Gastrocnemius medialis (tissue), 4 donors: ENCODE measurements at regions not wholly inside any gene's neighbourhood (a gene's known extent, or its start where the extent isn't known, plus 50 kb on each side); places are given as distances from the start of the nearest gene placed in this dataset.

Experiments used
- CTCF ChIP-seq, 5 experiments: fragments of 450-650 bp in 3 of 5; fragments of 200-600 bp in 2 of 5; sonication (generic) in 2 of 5; IDR thresholded peaks in 4 of 5; conservative IDR thresholded peaks in 1 of 5; 1 replicate in 4 of 5; 2 replicates in 1 of 5; pipeline ENCODE4 v1.5.1; 2016 to 2019; ENCODE audit warnings: antibody characterized with exemption in 5 of 5, mild to moderate bottlenecking in 3 of 5, moderate library complexity in 3 of 5
- POLR2A ChIP-seq, 2 donors: fragments of 450-650 bp; IDR thresholded peaks; one replicate each; pipeline ENCODE4 v1.6.1; 2017; ENCODE audit warnings: antibody characterized with exemption in 2 of 2, mild to moderate bottlenecking in 2 of 2, moderate library complexity in 2 of 2

GRCh38 chr1:218200979-218201378, 84.1 kb upstream of the RRP15 start:
- no peak for TF ChIP-seq POLR2A (IDR thresholded peaks at IDR 0.05)
- no peak for TF ChIP-seq CTCF (IDR thresholded peaks at IDR 0.05 in 4 of 5, conservative IDR thresholded peaks at IDR 0.05 in 1 of 5)
